Hepatocyte (in vitro differentiated cells): ENCODE measurements at regions not wholly inside any gene's neighbourhood (a gene's known extent, or its start where the extent isn't known, plus 50 kb on each side); places are given as distances from the start of the nearest gene placed in this dataset.

Experiments used
- DNase-seq: peaks from one replicate; pipeline ENCODE4 v3.0.0-alpha.2; 2016; ENCODE audit warnings: low spot score
- H2AFZ ChIP-seq: fragments of 200-600 bp; sonication (generic); 2 replicates; pipeline ENCODE4 v1.6.0; 2016; ENCODE audit warnings: antibody characterized with exemption, mild to moderate bottlenecking
- H3K27ac ChIP-seq: fragments of 200-600 bp; sonication (generic); 2 replicates; pipeline ENCODE4 v1.5.1; 2016; ENCODE audit warnings: mild to moderate bottlenecking
- H3K27me3 ChIP-seq: fragments of 200-600 bp; sonication (generic); 2 replicates; pipeline ENCODE4 v1.6.1; 2016
- H3K36me3 ChIP-seq: fragments of 200-600 bp; sonication (generic); replicated peaks from 2 replicates; pipeline ENCODE4 v1.5.1; 2016; ENCODE audit warnings: low read depth; ENCODE audit not compliant: insufficient read depth
- H3K4me1 ChIP-seq: fragments of 200-600 bp; sonication (generic); 2 replicates; pipeline ENCODE4 v1.5.1; 2016; ENCODE audit warnings: mild to moderate bottlenecking, moderate library complexity; ENCODE audit not compliant: insufficient read depth
- H3K4me2 ChIP-seq: fragments of 200-600 bp; sonication (generic); 2 replicates; pipeline ENCODE4 v1.6.0; 2016
- H3K4me3 ChIP-seq: fragments of 200-600 bp; sonication (generic); 2 replicates; pipeline ENCODE4 v1.5.1; 2016; ENCODE audit warnings: mild to moderate bottlenecking
- H3K79me2 ChIP-seq: fragments of 200-600 bp; sonication (generic); 2 replicates; pipeline ENCODE4 v1.6.0; 2017; ENCODE audit warnings: mild to moderate bottlenecking
- H3K9me2 ChIP-seq: fragments of 200-600 bp; sonication (generic); replicated peaks from 2 replicates; pipeline ENCODE4 v1.6.0; 2017; ENCODE audit warnings: mild to moderate bottlenecking; ENCODE audit not compliant: insufficient read depth
- H3K9me3 ChIP-seq: fragments of 200-600 bp; sonication (generic); 2 replicates; pipeline ENCODE4 v1.5.1; 2016; ENCODE audit warnings: low read depth, mild to moderate bottlenecking
- H4K20me1 ChIP-seq: fragments of 200-600 bp; sonication (generic); 2 replicates; pipeline ENCODE4 v1.6.0; 2016; ENCODE audit warnings: mild to moderate bottlenecking; ENCODE audit not compliant: insufficient read depth, poor library complexity, severe bottlenecking
- CTCF ChIP-seq: fragments of 200-600 bp; sonication (generic); IDR thresholded peaks from 2 replicates; pipeline ENCODE4 v1.5.1; 2016; ENCODE audit warnings: antibody characterized with exemption, mild to moderate bottlenecking; ENCODE audit not compliant: poor library complexity
- EZH2 ChIP-seq: fragments of 200-600 bp; sonication (generic); IDR thresholded peaks from 2 replicates; pipeline ENCODE4 v1.6.1; 2016; ENCODE audit warnings: antibody characterized with exemption, mild to moderate bottlenecking, borderline replicate concordance
- EZH2phosphoT487 ChIP-seq: fragments of 200-600 bp; sonication (generic); IDR thresholded peaks from one replicate; pipeline ENCODE4 v1.6.1; 2018; ENCODE audit warnings: antibody characterized with exemption, mild to moderate bottlenecking, low read depth, moderate library complexity; ENCODE audit not compliant: unreplicated experiment, severe bottlenecking
- WGBS: methylation state at CpG from one replicate; pipeline ENCODE4 v1.1.6; 2016; ENCODE audit warnings: low lambda C conversion rate; ENCODE audit errors: missing lambda C conversion rate; 5-methylcytosine and 5-hydroxymethylcytosine counted together

GRCh38 chr7:91565499-91566401, 301.5 kb downstream of the FZD1 start:
- Histone ChIP-seq H3K27me3 (no peaks in the 10 kb centered on the region), H3K9me3 (no peaks in the 10 kb centered on the region), H3K4me1 (peaks cover 5% of the 10 kb centered on the region), H3K4me3 (no peak overlapping the region), H3K9me2 (no peaks in the 10 kb centered on the region), H3K36me3 (no peaks in the 10 kb centered on the region), H3K4me2 (peak overlapping the region; percentile 31), H3K79me2 (no peaks in the 10 kb centered on the region), H2AFZ (no peak overlapping the region), H3K27ac (peak overlapping the region; percentile 72), H4K20me1 (no peaks in the 10 kb centered on the region)
- WGBS: 52% methylated on average over 13 of the region's 13 CpGs
- peak; percentile 17 for DNase-seq
- TF ChIP-seq EZH2phosphoT487 (no peak), CTCF (no peak), EZH2 (no peak)

GRCh38 chr7:91566402-91566732, 302.1 kb downstream of the FZD1 start:
- H3K36me3 ChIP-seq: no peaks in the 10 kb centered on the region
- TF ChIP-seq EZH2 (no peak), CTCF (no peak), EZH2phosphoT487 (no peak)
- no peaks in the 10 kb centered on the region for H3K27me3 ChIP-seq
- peak overlapping the region; percentile 72 for H3K27ac ChIP-seq
- peaks cover 5% of the 10 kb centered on the region for H3K4me1 ChIP-seq
- no peaks in the 10 kb centered on the region for H4K20me1 ChIP-seq
- H3K79me2 ChIP-seq: no peaks in the 10 kb centered on the region
- H2AFZ ChIP-seq: no peak overlapping the region
- DNase-seq: no peak
- no peaks in the 10 kb centered on the region for H3K9me2 ChIP-seq
- H3K4me2 ChIP-seq: peak overlapping the region; percentile 19
- no peak overlapping the region for H3K4me3 ChIP-seq
- WGBS: 64% methylated on average over 3 of the region's 3 CpGs
- no peaks in the 10 kb centered on the region for H3K9me3 ChIP-seq

- WGBS: 65% methylated on average over 7 of the region's 7 CpGs
- no peak for DNase-seq
- no peak for TF ChIP-seq EZH2
- no peak for TF ChIP-seq EZH2phosphoT487
- no peak for TF ChIP-seq CTCF
- H3K9me3 ChIP-seq: no peaks in the 10 kb centered on the region
- peak overlapping the region; percentile 19 for H3K4me2 ChIP-seq
- no peaks in the 10 kb centered on the region for H3K36me3 ChIP-seq
- peak overlapping the region; percentile 72 for H3K27ac ChIP-seq
- no peaks in the 10 kb centered on the region for H3K27me3 ChIP-seq
- H3K79me2 ChIP-seq: no peaks in the 10 kb centered on the region
- H4K20me1 ChIP-seq: no peaks in the 10 kb centered on the region
- no peaks in the 10 kb centered on the region for H3K9me2 ChIP-seq
- H3K4me3 ChIP-seq: no peak overlapping the region
- peaks cover 5% of the 10 kb centered on the region for H3K4me1 ChIP-seq
- no peak overlapping the region for H2AFZ ChIP-seq
Measured at GRCh38 chr7:91567081-91568012, 303.1 kb downstream of the FZD1 start.
